Parathyroid adenoma (tissue), 2 donors: ENCODE measurements at regions not wholly inside any gene's neighbourhood (a gene's known extent, or its start where the extent isn't known, plus 50 kb on each side); places are given as distances from the start of the nearest gene placed in this dataset.
"Not testable (repeated sequence)": the region's sequence is repeated elsewhere in the genome, so short reads cannot be mapped to it uniquely, and the experiment has no call there.

Experiments used
- H2AFZ ChIP-seq: fragments of 300-600 bp; sonication (generic); one replicate; pipeline ENCODE4 v1.7.0; 2017; ENCODE audit warnings: antibody characterized with exemption, mild to moderate bottlenecking
- H3K27ac ChIP-seq: fragments of 300-600 bp; sonication (generic); one replicate; pipeline ENCODE4 v1.7.0; 2017
- H3K27me3 ChIP-seq: fragments of 300-600 bp; sonication (generic); one replicate; pipeline ENCODE4 v1.7.0; 2017; ENCODE audit warnings: low read length; ENCODE audit not compliant: control insufficient read depth, insufficient read depth
- H3K36me3 ChIP-seq: fragments of 300-600 bp; sonication (generic); one replicate; pipeline ENCODE4 v1.7.0; 2017; ENCODE audit warnings: low read length; ENCODE audit not compliant: control insufficient read depth, insufficient read depth
- H3K4me1 ChIP-seq: fragments of 300-600 bp; sonication (generic); one replicate; pipeline ENCODE4 v1.7.0; 2017; ENCODE audit warnings: control low read depth
- H3K4me2 ChIP-seq: fragments of 300-600 bp; sonication (generic); one replicate; pipeline ENCODE4 v1.7.0; 2017; ENCODE audit warnings: low read length
- H3K4me3 ChIP-seq: fragments of 300-600 bp; sonication (generic); one replicate; pipeline ENCODE4 v1.7.0; 2017; ENCODE audit warnings: low read depth, low read length
- H3K79me2 ChIP-seq: fragments of 300-600 bp; sonication (generic); one replicate; pipeline ENCODE4 v1.7.0; 2017; ENCODE audit warnings: control low read depth
- H3K9ac ChIP-seq: fragments of 300-600 bp; sonication (generic); one replicate; pipeline ENCODE4 v1.7.0; 2017; ENCODE audit warnings: mild to moderate bottlenecking
- H3K9me3 ChIP-seq: fragments of 300-600 bp; sonication (generic); one replicate; pipeline ENCODE4 v1.7.0; 2017; ENCODE audit warnings: low read length; ENCODE audit not compliant: control insufficient read depth
- TF ChIP-seq, protein P1 (sequence below): fragments of 300-600 bp; sonication (generic); IDR thresholded peaks from one replicate; pipeline ENCODE4 v1.7.0; 2017; ENCODE audit warnings: antibody characterized with exemption, mild to moderate bottlenecking
- donor health status: primary hyperparathyroidism.

DNA sequence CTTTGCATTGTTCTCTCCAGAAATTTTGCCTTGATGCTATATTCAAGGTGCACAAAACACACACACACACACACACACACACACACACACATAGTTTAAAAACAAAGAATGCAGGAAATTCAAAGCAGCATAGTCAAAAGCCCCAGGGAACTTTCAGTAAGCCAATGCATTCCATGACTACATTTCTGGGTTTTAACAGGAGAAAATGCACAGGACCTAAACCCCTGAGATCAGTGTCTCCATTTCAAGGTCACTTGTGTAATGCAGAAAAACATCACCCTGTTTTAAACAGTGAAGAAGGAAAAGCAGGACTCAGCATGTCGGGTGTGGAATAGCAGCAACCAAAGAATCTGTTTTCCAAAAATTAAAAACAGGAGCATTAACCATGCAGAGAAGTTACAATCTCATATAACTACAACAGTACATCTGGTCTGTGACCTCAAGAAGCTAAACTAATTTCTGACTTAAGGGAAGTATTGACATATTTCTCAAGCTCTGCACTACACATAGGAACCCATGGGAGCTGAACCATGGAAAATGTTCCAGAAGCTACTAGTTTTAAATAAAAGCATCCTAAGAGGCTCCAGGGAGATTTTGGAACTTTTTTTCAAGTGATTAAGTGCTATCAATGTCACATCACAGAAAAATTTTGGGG, 296.7 kb downstream of the HINT1 start:
- Histone ChIP-seq H3K9ac (no peak overlapping the region), H3K27ac (no peak overlapping the region), H3K4me3 (no peak overlapping the region), H3K4me1 (no peaks in the 10 kb centered on the region), H2AFZ (no peak overlapping the region), H3K79me2 (no peaks in the 10 kb centered on the region), H3K36me3 (no peaks in the 10 kb centered on the region), H3K27me3 (no peaks in the 10 kb centered on the region), H3K4me2 (no peak overlapping the region), H3K9me3 (no peaks in the 10 kb centered on the region)
- TF ChIP-seq, protein P1, sequence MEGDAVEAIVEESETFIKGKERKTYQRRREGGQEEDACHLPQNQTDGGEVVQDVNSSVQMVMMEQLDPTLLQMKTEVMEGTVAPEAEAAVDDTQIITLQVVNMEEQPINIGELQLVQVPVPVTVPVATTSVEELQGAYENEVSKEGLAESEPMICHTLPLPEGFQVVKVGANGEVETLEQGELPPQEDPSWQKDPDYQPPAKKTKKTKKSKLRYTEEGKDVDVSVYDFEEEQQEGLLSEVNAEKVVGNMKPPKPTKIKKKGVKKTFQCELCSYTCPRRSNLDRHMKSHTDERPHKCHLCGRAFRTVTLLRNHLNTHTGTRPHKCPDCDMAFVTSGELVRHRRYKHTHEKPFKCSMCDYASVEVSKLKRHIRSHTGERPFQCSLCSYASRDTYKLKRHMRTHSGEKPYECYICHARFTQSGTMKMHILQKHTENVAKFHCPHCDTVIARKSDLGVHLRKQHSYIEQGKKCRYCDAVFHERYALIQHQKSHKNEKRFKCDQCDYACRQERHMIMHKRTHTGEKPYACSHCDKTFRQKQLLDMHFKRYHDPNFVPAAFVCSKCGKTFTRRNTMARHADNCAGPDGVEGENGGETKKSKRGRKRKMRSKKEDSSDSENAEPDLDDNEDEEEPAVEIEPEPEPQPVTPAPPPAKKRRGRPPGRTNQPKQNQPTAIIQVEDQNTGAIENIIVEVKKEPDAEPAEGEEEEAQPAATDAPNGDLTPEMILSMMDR: no peak

DNA sequence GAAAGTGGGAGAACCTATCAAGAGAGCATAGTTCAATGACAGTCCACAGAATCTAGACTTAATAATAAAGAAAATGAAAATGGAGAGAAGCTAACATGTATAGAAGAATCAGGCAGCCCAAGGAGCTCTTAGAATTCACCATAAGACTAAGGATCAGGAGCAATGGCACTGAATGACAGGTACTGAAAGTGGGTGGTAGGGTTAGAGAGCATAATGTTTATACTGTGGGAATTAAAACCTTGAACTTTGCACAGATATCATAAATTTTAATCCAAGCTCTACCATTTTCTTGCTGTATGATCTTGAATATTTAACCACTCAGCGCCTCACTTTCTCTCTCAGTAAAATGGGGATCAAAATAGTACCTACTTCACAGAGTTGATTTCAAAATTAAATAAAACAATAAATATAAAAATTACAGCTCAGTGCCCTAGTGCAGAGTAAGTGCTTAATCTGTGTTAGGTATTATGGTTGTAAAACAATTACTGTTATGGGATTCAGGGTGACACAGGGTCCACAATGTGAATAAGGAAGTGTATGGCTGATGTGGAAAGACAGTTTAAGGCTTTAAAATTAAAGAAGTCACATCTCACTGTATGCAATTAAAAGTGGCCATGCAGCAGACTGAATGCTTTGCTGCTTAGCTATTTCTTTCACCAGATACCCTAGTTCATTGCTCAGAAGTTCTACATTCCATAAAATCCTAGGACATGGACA, 319.8 kb downstream of the HINT1 start:
- H2AFZ ChIP-seq: no peak overlapping the region
- TF ChIP-seq, protein P1: no peak
- no peak overlapping the region for H3K4me3 ChIP-seq
- H3K27ac ChIP-seq: no peak overlapping the region
- H3K36me3 ChIP-seq: no peaks in the 10 kb centered on the region
- peaks cover 4% of the 10 kb centered on the region for H3K9me3 ChIP-seq
- no peak overlapping the region for H3K9ac ChIP-seq
- H3K79me2 ChIP-seq: no peaks in the 10 kb centered on the region
- no peak overlapping the region for H3K4me2 ChIP-seq
- no peaks in the 10 kb centered on the region for H3K4me1 ChIP-seq
- no peaks in the 10 kb centered on the region for H3K27me3 ChIP-seq

GRCh38 chr5:130836729-130837649, 328.1 kb downstream of the HINT1 start:
- TF ChIP-seq, protein P1: no peak
- Histone ChIP-seq H3K4me3 (peak overlapping the region; percentile 43), H3K27ac (no peak overlapping the region), H3K36me3 (no peaks in the 10 kb centered on the region), H3K27me3 (no peaks in the 10 kb centered on the region), H3K4me1 (no peaks in the 10 kb centered on the region), H3K4me2 (peak overlapping the region; percentile 50), H2AFZ (no peak overlapping the region), H3K9ac (no peak overlapping the region), H3K9me3 (no peaks in the 10 kb centered on the region), H3K79me2 (no peaks in the 10 kb centered on the region)

- H3K4me1 ChIP-seq, H3K9me3 ChIP-seq, H3K27me3 ChIP-seq, H3K79me2 ChIP-seq, H3K27ac ChIP-seq, H3K4me2 ChIP-seq, H3K9ac ChIP-seq, H2AFZ ChIP-seq, H3K4me3 ChIP-seq, H3K36me3 ChIP-seq: not testable (repeated sequence)
These were observed 347.3 kb downstream of the HINT1 start for GRCh38 chr5:130817598-130818384.
